Panc1 (cell line): ENCODE measurements at regions not wholly inside any gene's neighbourhood (a gene's known extent, or its start where the extent isn't known, plus 50 kb on each side); places are given as distances from the start of the nearest gene placed in this dataset.

Source experiments
- ATAC-seq: fragments of 200-7000 bp; cut with Tn5 transposase; 2 replicates; pipeline ENCODE4 v1.9.1; 2020; ENCODE audit warnings: mild to moderate bottlenecking, moderate library complexity
- BruUV-seq: library from RNA; stranded (reverse); fragments of 400-500 nt; replicated peaks from 2 replicates; lab custom pipeline; 2021; lab: Mats Ljungman, UMichigan
- CTCF ChIA-PET: fragments of 300-600 bp; sonication (Branson Sonifier 250); formaldehyde crosslinking; loops from one replicate; lab custom pipeline; 2022; ENCODE audit warnings: antibody characterized with exemption; lab: Charles Lee
- POLR2A ChIA-PET: fragments of 300-600 bp; sonication (Branson Sonifier 250); formaldehyde crosslinking; loops from one replicate; lab custom pipeline; 2022; ENCODE audit warnings: antibody characterized with exemption; lab: Charles Lee
- DNase-seq: peaks from one replicate; pipeline ENCODE4 v3.0.0-alpha.2; 2010; ENCODE audit warnings: low read depth, low spot score
- H3K27ac ChIP-seq: 2 replicates; pipeline ENCODE4 v1.5.1; 2011; ENCODE audit warnings: mild to moderate bottlenecking, low read length, inconsistent platforms
- H3K27me3 ChIP-seq: fragments of 200-500 bp; sonication (Bioruptor generic); 2 replicates; pipeline ENCODE4 v1.6.0; 2014; ENCODE audit warnings: low read length, inconsistent platforms; ENCODE audit not compliant: control insufficient read depth, insufficient read depth
- H3K36me3 ChIP-seq: fragments of 200-500 bp; sonication (Bioruptor generic); 2 replicates; pipeline ENCODE4 v1.5.1; 2014; ENCODE audit warnings: inconsistent platforms, mild to moderate bottlenecking, low read length, moderate library complexity; ENCODE audit not compliant: control insufficient read depth, insufficient read depth
- H3K4me1 ChIP-seq: 2 replicates; pipeline ENCODE4 v1.5.1; 2011; ENCODE audit warnings: inconsistent platforms, mild to moderate bottlenecking, low read length, moderate library complexity; ENCODE audit not compliant: control insufficient read depth, insufficient read depth
- H3K4me3 ChIP-seq, 2 experiments: 2 replicates each; pipeline ENCODE4 v1.5.1; 2011 to 2012; ENCODE audit warnings: low read depth in 2 of 2, low read length in 2 of 2, mild to moderate bottlenecking in 2 of 2, inconsistent platforms in 1 of 2, moderate library complexity in 1 of 2
- H3K9me3 ChIP-seq: fragments of 200-500 bp; sonication (Bioruptor generic); 2 replicates; pipeline ENCODE4 v1.5.1; 2014; ENCODE audit warnings: low read depth, mild to moderate bottlenecking, inconsistent platforms, low read length, moderate library complexity; ENCODE audit not compliant: control insufficient read depth, insufficient read depth
- POLR2AphosphoS5 ChIP-seq: IDR thresholded peaks from 2 replicates; pipeline ENCODE4 v1.6.1; 2012; ENCODE audit warnings: mild to moderate bottlenecking, low read depth, low read length, moderate library complexity
- SIN3A ChIP-seq: IDR thresholded peaks from 2 replicates; pipeline ENCODE4 v1.6.1; 2012; ENCODE audit warnings: low read depth, mild to moderate bottlenecking, low read length, moderate library complexity, borderline replicate concordance; ENCODE audit not compliant: insufficient read depth
- TCF7L2 ChIP-seq: IDR thresholded peaks from 2 replicates; pipeline ENCODE4 v1.6.1; 2011; ENCODE audit warnings: mild to moderate bottlenecking, low read depth, low read length, inconsistent platforms
- in situ Hi-C: cut with HindIII; loops from 2 replicates; pipeline ENCODE4 v1.10.0; 2016; ENCODE audit warnings: low sequenced_read_pairs, low pct_unique_long_range_greater_than_20kb
- intact Hi-C: fragments of 100-400 bp; cut with micrococcal nuclease; formaldehyde crosslinking; loops from one replicate; pipeline ENCODE4 v1.10.0; 2022; ENCODE audit not compliant: unreplicated experiment
- TF ChIP-seq, protein P1 (sequence below), 2 experiments: IDR thresholded peaks; 2 replicates each; pipeline ENCODE4 v1.6.1; 2011 to 2012; ENCODE audit warnings: low read depth in 2 of 2, control low read depth in 1 of 2, low read length in 1 of 2, mild to moderate bottlenecking in 1 of 2, moderate library complexity in 1 of 2; ENCODE audit not compliant: insufficient read depth in 1 of 2
- TF ChIP-seq, protein P2 (sequence below): fragments of 450-650 bp; IDR thresholded peaks from 2 replicates; pipeline ENCODE4 v1.5.1; 2017; ENCODE audit warnings: mild to moderate bottlenecking

DNA sequence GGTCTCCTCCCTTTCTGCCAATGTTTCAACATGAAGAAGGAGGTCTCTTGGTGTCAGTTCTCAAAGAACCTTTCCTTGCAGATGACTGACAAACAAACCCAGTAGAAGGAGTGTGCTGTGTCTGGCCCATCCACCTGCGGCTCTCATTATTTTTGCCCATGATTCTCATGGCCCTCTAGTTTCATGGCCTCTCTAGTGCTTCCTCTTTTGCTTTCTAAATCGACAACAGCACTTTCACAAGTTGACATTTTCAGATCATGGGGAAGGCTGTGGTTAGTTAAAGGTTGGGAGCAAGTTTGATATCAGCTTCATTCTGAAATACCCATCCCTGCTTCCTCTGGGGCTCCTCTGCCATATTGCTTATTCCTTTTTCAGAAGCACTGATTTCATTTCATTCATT is 805.2 kb downstream of the SLC4A3 start:
- Histone ChIP-seq H3K27me3 (no peaks in the 10 kb centered on the region), H3K36me3 (no peaks in the 10 kb centered on the region), H3K4me3 (no peak overlapping the region), H3K9me3 (no peaks in the 10 kb centered on the region), H3K27ac (no peak overlapping the region), H3K4me1 (no peaks in the 10 kb centered on the region)
- TF ChIP-seq, protein P1, sequence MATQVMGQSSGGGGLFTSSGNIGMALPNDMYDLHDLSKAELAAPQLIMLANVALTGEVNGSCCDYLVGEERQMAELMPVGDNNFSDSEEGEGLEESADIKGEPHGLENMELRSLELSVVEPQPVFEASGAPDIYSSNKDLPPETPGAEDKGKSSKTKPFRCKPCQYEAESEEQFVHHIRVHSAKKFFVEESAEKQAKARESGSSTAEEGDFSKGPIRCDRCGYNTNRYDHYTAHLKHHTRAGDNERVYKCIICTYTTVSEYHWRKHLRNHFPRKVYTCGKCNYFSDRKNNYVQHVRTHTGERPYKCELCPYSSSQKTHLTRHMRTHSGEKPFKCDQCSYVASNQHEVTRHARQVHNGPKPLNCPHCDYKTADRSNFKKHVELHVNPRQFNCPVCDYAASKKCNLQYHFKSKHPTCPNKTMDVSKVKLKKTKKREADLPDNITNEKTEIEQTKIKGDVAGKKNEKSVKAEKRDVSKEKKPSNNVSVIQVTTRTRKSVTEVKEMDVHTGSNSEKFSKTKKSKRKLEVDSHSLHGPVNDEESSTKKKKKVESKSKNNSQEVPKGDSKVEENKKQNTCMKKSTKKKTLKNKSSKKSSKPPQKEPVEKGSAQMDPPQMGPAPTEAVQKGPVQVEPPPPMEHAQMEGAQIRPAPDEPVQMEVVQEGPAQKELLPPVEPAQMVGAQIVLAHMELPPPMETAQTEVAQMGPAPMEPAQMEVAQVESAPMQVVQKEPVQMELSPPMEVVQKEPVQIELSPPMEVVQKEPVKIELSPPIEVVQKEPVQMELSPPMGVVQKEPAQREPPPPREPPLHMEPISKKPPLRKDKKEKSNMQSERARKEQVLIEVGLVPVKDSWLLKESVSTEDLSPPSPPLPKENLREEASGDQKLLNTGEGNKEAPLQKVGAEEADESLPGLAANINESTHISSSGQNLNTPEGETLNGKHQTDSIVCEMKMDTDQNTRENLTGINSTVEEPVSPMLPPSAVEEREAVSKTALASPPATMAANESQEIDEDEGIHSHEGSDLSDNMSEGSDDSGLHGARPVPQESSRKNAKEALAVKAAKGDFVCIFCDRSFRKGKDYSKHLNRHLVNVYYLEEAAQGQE (IDR thresholded peaks at IDR 0.05; ENCODE audit: insufficient read depth in 1 of 2, low read depth in 2 of 2, low read length in 1 of 2) = no peak
- no peak for TF ChIP-seq POLR2AphosphoS5
- TF ChIP-seq SIN3A = no peak
- TF ChIP-seq, protein P2, sequence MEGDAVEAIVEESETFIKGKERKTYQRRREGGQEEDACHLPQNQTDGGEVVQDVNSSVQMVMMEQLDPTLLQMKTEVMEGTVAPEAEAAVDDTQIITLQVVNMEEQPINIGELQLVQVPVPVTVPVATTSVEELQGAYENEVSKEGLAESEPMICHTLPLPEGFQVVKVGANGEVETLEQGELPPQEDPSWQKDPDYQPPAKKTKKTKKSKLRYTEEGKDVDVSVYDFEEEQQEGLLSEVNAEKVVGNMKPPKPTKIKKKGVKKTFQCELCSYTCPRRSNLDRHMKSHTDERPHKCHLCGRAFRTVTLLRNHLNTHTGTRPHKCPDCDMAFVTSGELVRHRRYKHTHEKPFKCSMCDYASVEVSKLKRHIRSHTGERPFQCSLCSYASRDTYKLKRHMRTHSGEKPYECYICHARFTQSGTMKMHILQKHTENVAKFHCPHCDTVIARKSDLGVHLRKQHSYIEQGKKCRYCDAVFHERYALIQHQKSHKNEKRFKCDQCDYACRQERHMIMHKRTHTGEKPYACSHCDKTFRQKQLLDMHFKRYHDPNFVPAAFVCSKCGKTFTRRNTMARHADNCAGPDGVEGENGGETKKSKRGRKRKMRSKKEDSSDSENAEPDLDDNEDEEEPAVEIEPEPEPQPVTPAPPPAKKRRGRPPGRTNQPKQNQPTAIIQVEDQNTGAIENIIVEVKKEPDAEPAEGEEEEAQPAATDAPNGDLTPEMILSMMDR = no peak
- TF ChIP-seq TCF7L2 = no peak
- ATAC-seq (no peak), DNase-seq (no peak)
- intact Hi-C loops (no loop called here), in situ Hi-C loops (no loop called here)
- no TSS peak for BruUV-seq
- POLR2A ChIA-PET = no interaction called here
- CTCF ChIA-PET = no interaction called here

DNA sequence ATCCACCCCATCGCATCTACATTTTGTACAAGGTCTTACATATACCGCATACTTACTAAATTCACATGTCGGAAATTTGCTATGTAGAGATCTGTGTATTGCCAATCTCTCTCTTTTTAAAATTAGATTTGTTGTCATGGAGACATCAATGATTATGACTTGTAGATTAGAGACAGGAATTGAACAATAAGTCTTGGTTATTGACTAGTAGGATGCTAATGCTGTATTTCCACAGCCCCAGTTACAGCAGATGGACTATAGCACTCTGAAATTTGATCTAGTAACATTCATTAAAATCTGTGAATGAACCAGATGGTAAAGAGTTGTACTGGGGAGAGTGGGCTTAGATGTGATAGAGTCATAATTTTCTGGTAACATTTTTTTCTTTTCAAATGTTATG is 805.7 kb downstream of the SLC4A3 start:
- ChIA-PET POLR2A (no interaction called here), CTCF (no interaction called here)
- no peak overlapping the region for H3K27ac ChIP-seq
- H3K4me1 ChIP-seq = no peaks in the 10 kb centered on the region
- DNase-seq = no peak
- H3K4me3 ChIP-seq = no peak overlapping the region
- BruUV-seq = no TSS peak
- intact Hi-C loops = no loop called here
- ATAC-seq = no peak
- no peaks in the 10 kb centered on the region for H3K27me3 ChIP-seq
- in situ Hi-C loops = no loop called here
- H3K9me3 ChIP-seq = no peaks in the 10 kb centered on the region
- TF ChIP-seq, protein P2 = no peak
- no peak for TF ChIP-seq TCF7L2
- TF ChIP-seq POLR2AphosphoS5 = no peak
- TF ChIP-seq SIN3A = no peak
- TF ChIP-seq, protein P1 (IDR thresholded peaks at IDR 0.05; ENCODE audit: insufficient read depth in 1 of 2, low read depth in 2 of 2, low read length in 1 of 2) = no peak
- no peaks in the 10 kb centered on the region for H3K36me3 ChIP-seq
